ENCODE measurements at regions not wholly inside any gene's neighbourhood (a gene's known extent, or its start where the extent isn't known, plus 50 kb on each side); places are given as distances from the start of the nearest gene placed in this dataset.
"Not testable (repeated sequence)": the region's sequence is repeated elsewhere in the genome, so short reads cannot be mapped to it uniquely, and the experiment has no call there.

GRCh38 chr10:34957531-34957930 is 132.6 kb downstream of the CUL2 start:
- 94% methylated on average over 6 of the region's 6 CpGs for WGBS
- H3K36me3 ChIP-seq (ENCODE audit: insufficient read depth): no peaks in the 10 kb centered on the region
- H3K27ac ChIP-seq (ENCODE audit: low read depth): no peak overlapping the region
- no peaks in the 10 kb centered on the region for H3K4me1 ChIP-seq (ENCODE audit: insufficient read depth)
- H3K4me3 ChIP-seq (ENCODE audit: low read depth, low read length): no peak overlapping the region
- no peak for DNase-seq (ENCODE audit: extremely low spot score)

GRCh38 chr10:34956756-34957155 is 133.4 kb downstream of the CUL2 start:
- no peaks in the 10 kb centered on the region for H3K4me1 ChIP-seq (ENCODE audit: insufficient read depth)
- no peak overlapping the region for H3K27ac ChIP-seq (ENCODE audit: low read depth)
- DNase-seq (ENCODE audit: extremely low spot score): no peak
- no peaks in the 10 kb centered on the region for H3K36me3 ChIP-seq (ENCODE audit: insufficient read depth)
- no peak overlapping the region for H3K4me3 ChIP-seq (ENCODE audit: low read depth, low read length)
- 84% methylated on average over 3 of the region's 3 CpGs for WGBS

- H3K4me3 ChIP-seq (ENCODE audit: low read depth, low read length): no peak overlapping the region
- 78% methylated on average over 2 of the region's 2 CpGs for WGBS
- H3K36me3 ChIP-seq (ENCODE audit: insufficient read depth): no peaks in the 10 kb centered on the region
- no peaks in the 10 kb centered on the region for H3K4me1 ChIP-seq (ENCODE audit: insufficient read depth)
- H3K27ac ChIP-seq (ENCODE audit: low read depth): no peak overlapping the region
- DNase-seq (ENCODE audit: extremely low spot score): no peak
Observed at GRCh38 chr10:34955391-34955790, 134.8 kb downstream of the CUL2 start.

- peak; percentile 70 for DNase-seq (ENCODE audit: extremely low spot score)
- H3K4me1 ChIP-seq (ENCODE audit: insufficient read depth): no peaks in the 10 kb centered on the region
- WGBS: 59% methylated on average over 5 of the region's 5 CpGs
- no peak overlapping the region for H3K27ac ChIP-seq (ENCODE audit: low read depth)
- no peak overlapping the region for H3K4me3 ChIP-seq (ENCODE audit: low read depth, low read length)
- no peaks in the 10 kb centered on the region for H3K36me3 ChIP-seq (ENCODE audit: insufficient read depth)
Observed at GRCh38 chr10:34954142-34954541, 136.0 kb downstream of the CUL2 start.

- DNase-seq (ENCODE audit: extremely low spot score); H3K27ac ChIP-seq (ENCODE audit: low read depth); H3K4me1 ChIP-seq (ENCODE audit: insufficient read depth); H3K36me3 ChIP-seq (ENCODE audit: insufficient read depth); H3K4me3 ChIP-seq (ENCODE audit: low read depth, low read length): not testable (repeated sequence)
- 80% methylated on average over 11 of the region's 11 CpGs for WGBS
Observed at GRCh38 chr10:34951263-34951887, 136.3 kb upstream of the PARD3 start.

- H3K4me3 ChIP-seq (ENCODE audit: low read depth, low read length); H3K4me1 ChIP-seq (ENCODE audit: insufficient read depth); DNase-seq (ENCODE audit: extremely low spot score); H3K27ac ChIP-seq (ENCODE audit: low read depth); H3K36me3 ChIP-seq (ENCODE audit: insufficient read depth): not testable (repeated sequence)
- 94% methylated on average over 9 of the region's 9 CpGs for WGBS
Observed at GRCh38 chr10:34945951-34946522, 130.9 kb upstream of the PARD3 start.

- H3K36me3 ChIP-seq (ENCODE audit: insufficient read depth): no peaks in the 10 kb centered on the region
- H3K4me3 ChIP-seq (ENCODE audit: low read depth, low read length): no peak overlapping the region
- WGBS: 84% methylated on average over 14 of the region's 14 CpGs
- no peaks in the 10 kb centered on the region for H3K4me1 ChIP-seq (ENCODE audit: insufficient read depth)
- no peak for DNase-seq (ENCODE audit: extremely low spot score)
- H3K27ac ChIP-seq (ENCODE audit: low read depth): no peak overlapping the region
Observed at GRCh38 chr10:34941471-34942357, 126.6 kb upstream of the PARD3 start.

- Histone ChIP-seq H3K36me3 (ENCODE audit: insufficient read depth) (no peaks in the 10 kb centered on the region), H3K4me3 (ENCODE audit: low read depth, low read length) (no peak overlapping the region), H3K27ac (ENCODE audit: low read depth) (no peak overlapping the region), H3K4me1 (ENCODE audit: insufficient read depth) (no peaks in the 10 kb centered on the region)
- WGBS: 64% methylated on average over 8 of the region's 8 CpGs
- no peak for DNase-seq (ENCODE audit: extremely low spot score)
Observed at GRCh38 chr10:34940436-34940835, 125.3 kb upstream of the PARD3 start.

- DNase-seq (ENCODE audit: extremely low spot score): no peak
- WGBS: 94% methylated on average over 6 of the region's 6 CpGs
Observed at GRCh38 chr10:34938399-34938670, 123.2 kb upstream of the PARD3 start.

GRCh38 chr10:34937643-34938398 is 122.7 kb upstream of the PARD3 start:
- not testable (repeated sequence) for H3K36me3 ChIP-seq (ENCODE audit: insufficient read depth); H3K4me1 ChIP-seq (ENCODE audit: insufficient read depth); DNase-seq (ENCODE audit: extremely low spot score); H3K27ac ChIP-seq (ENCODE audit: low read depth); H3K4me3 ChIP-seq (ENCODE audit: low read depth, low read length)
- 57% methylated on average over 7 of the region's 7 CpGs for WGBS

More at GRCh38 chr10:34938399-34938670, 123.2 kb upstream of the PARD3 start:
- Histone ChIP-seq H3K4me3 (ENCODE audit: low read depth, low read length) (no peak overlapping the region), H3K36me3 (ENCODE audit: insufficient read depth) (no peaks in the 10 kb centered on the region), H3K27ac (ENCODE audit: low read depth) (no peak overlapping the region), H3K4me1 (ENCODE audit: insufficient read depth) (no peaks in the 10 kb centered on the region)

GRCh38 chr10:34936061-34936460 is 121.0 kb upstream of the PARD3 start:
- 74% methylated on average over 6 of the region's 6 CpGs for WGBS
- DNase-seq (ENCODE audit: extremely low spot score): no peak
- Histone ChIP-seq H3K4me1 (ENCODE audit: insufficient read depth) (no peaks in the 10 kb centered on the region), H3K36me3 (ENCODE audit: insufficient read depth) (no peaks in the 10 kb centered on the region), H3K4me3 (ENCODE audit: low read depth, low read length) (no peak overlapping the region), H3K27ac (ENCODE audit: low read depth) (no peak overlapping the region)

GRCh38 chr10:34933676-34934075 is 118.6 kb upstream of the PARD3 start:
- 27% methylated on average over 9 of the region's 9 CpGs for WGBS
- no peak overlapping the region for H3K4me3 ChIP-seq (ENCODE audit: low read depth, low read length)
- H3K27ac ChIP-seq (ENCODE audit: low read depth): no peak overlapping the region
- H3K36me3 ChIP-seq (ENCODE audit: insufficient read depth): no peaks in the 10 kb centered on the region
- H3K4me1 ChIP-seq (ENCODE audit: insufficient read depth): no peaks in the 10 kb centered on the region
- DNase-seq (ENCODE audit: extremely low spot score): no peak

- H3K27ac ChIP-seq (ENCODE audit: low read depth): no peak overlapping the region
- no peaks in the 10 kb centered on the region for H3K36me3 ChIP-seq (ENCODE audit: insufficient read depth)
- no peak for DNase-seq (ENCODE audit: extremely low spot score)
- H3K4me1 ChIP-seq (ENCODE audit: insufficient read depth): no peaks in the 10 kb centered on the region
- 95% methylated on average over 12 of the region's 12 CpGs for WGBS
- H3K4me3 ChIP-seq (ENCODE audit: low read depth, low read length): no peak overlapping the region
Observed at GRCh38 chr10:34932235-34932634, 117.1 kb upstream of the PARD3 start.

All from urinary bladder (tissue), 3 donors.